Sigmoid colon (tissue), 4 donors: ENCODE measurements at regions not wholly inside any gene's neighbourhood (a gene's known extent, or its start where the extent isn't known, plus 50 kb on each side); places are given as distances from the start of the nearest gene placed in this dataset.

Experiments
- CTCF ChIP-seq, 4 experiments: fragments of 450-650 bp in 3 of 4; fragments of 200-600 bp in 1 of 4; IDR thresholded peaks; one replicate each; pipeline ENCODE4 v1.5.1; 2016 to 2019; ENCODE audit warnings: antibody characterized with exemption in 4 of 4, mild to moderate bottlenecking in 3 of 4, moderate library complexity in 2 of 4
- EP300 ChIP-seq, 4 donors: sonication (generic); formaldehyde crosslinking; IDR thresholded peaks; one replicate each; pipeline ENCODE4 v1.6.1; 2017; ENCODE audit warnings: antibody characterized with exemption in 4 of 4

- TF ChIP-seq EP300 (IDR thresholded peaks at IDR 0.05): no peak
- no peak for TF ChIP-seq CTCF (IDR thresholded peaks at IDR 0.05)
These were observed 58.1 kb upstream of the C12orf71 start for GRCh38 chr12:27140478-27140969.
